ENCODE measurements at regions not wholly inside any gene's neighbourhood (a gene's known extent, or its start where the extent isn't known, plus 50 kb on each side); places are given as distances from the start of the nearest gene placed in this dataset.

DNA sequence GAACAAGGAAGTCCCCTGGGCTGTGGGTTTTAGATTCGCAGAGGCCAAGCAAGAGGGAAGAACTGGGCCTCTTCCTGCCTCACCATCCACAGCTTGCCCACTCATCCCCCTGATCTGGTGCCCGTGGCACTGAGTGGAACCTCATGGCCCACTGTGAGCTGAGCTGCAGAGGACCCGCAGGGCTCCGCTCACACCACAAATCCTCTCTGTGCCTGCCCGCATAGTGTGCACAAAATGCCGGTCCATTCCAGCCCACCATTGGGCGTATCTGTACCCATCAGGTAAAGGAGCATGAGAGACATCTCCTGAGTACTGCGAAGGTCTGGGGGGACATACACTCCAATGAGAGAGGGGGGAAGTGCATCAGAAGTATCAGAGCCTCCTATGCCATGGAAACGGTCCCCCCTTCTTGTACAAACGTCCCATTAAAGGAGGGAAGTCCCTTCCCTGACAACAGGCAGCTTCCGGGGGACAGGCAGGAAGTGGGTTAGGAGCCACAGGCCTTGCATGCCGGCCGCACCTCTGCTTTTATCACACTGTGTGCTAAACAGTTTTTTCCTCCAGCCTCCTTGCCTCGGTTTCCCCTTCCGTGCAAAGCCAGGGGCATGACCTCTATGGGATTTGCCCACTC, 309.4 kb upstream of the DIO3 start:
- TF ChIP-seq EZH2 (IDR thresholded peaks at IDR 0.05; ENCODE audit: insufficient read depth, poor library complexity, severe bottlenecking) (no peak), EZH2phosphoT487 (IDR thresholded peaks at IDR 0.05; ENCODE audit: insufficient read depth, low read depth) (no peak)
